AG04450 (cell line): ENCODE measurements at regions not wholly inside any gene's neighbourhood (a gene's known extent, or its start where the extent isn't known, plus 50 kb on each side); places are given as distances from the start of the nearest gene placed in this dataset.

Experiments used
- CTCF ChIA-PET: fragments of 300-600, 350-600 bp; formaldehyde crosslinking; extraction: SDS; loops from one replicate; lab custom pipeline; 2022; ENCODE audit warnings: antibody characterized with exemption, inconsistent platforms; lab: Charles Lee
- POLR2A ChIA-PET: fragments of 350-600 bp; formaldehyde crosslinking; extraction: SDS; loops from one replicate; lab custom pipeline; 2021; ENCODE audit warnings: antibody characterized with exemption, inconsistent platforms; lab: Yijun Ruan, JAX
- DNase-seq: peaks from one replicate; pipeline ENCODE4 v3.0.0-alpha.2; 2011; ENCODE audit warnings: low read depth, low spot score
- H3K27ac ChIP-seq: one replicate; pipeline ENCODE4 v1.5.1; 2012; ENCODE audit warnings: low read depth, low read length, control low read depth
- H3K27me3 ChIP-seq: one replicate; pipeline ENCODE4 v1.6.0; 2012; ENCODE audit warnings: low read length; ENCODE audit not compliant: control insufficient read depth, insufficient read depth
- H3K4me3 ChIP-seq: 2 replicates; pipeline ENCODE4 v1.5.1; 2011; ENCODE audit warnings: mild to moderate bottlenecking, low read depth, low read length, control low read depth
- H3K9me3 ChIP-seq: 2 replicates; pipeline ENCODE4 v1.5.1; 2012; ENCODE audit warnings: low read length; ENCODE audit not compliant: control insufficient read depth, insufficient read depth
- CTCF ChIP-seq: IDR thresholded peaks from 2 replicates; pipeline ENCODE4 v1.5.1; 2011; ENCODE audit warnings: low read depth, low read length, control low read depth, inconsistent platforms

- ChIA-PET CTCF (no interaction called here), POLR2A (no interaction called here)
- Histone ChIP-seq H3K27me3 (no peaks in the 10 kb centered on the region), H3K27ac (no peak overlapping the region), H3K4me3 (no peak overlapping the region), H3K9me3 (peaks cover 5% of the 10 kb centered on the region)
- no peak for DNase-seq
- no peak for TF ChIP-seq CTCF
Observed at GRCh38 chr4:175306436-175306835, 388.3 kb downstream of the ADAM29 start.

GRCh38 chr4:175307326-175307725 lies 389.2 kb downstream of the ADAM29 start:
- POLR2A ChIA-PET: no interaction called here
- H3K9me3 ChIP-seq: peaks cover 5% of the 10 kb centered on the region
- H3K4me3 ChIP-seq: no peak overlapping the region
- CTCF ChIA-PET: no interaction called here
- no peak overlapping the region for H3K27ac ChIP-seq
- DNase-seq: no peak
- no peaks in the 10 kb centered on the region for H3K27me3 ChIP-seq
- no peak for TF ChIP-seq CTCF

- Histone ChIP-seq H3K27me3 (no peaks in the 10 kb centered on the region), H3K9me3 (peaks cover 5% of the 10 kb centered on the region; the same call in 1 of the 2 replicates), H3K27ac (no peak overlapping the region), H3K4me3 (no peak overlapping the region)
- no peak for TF ChIP-seq CTCF
- POLR2A ChIA-PET: no interaction called here
- CTCF ChIA-PET: no interaction called here
- DNase-seq: peak; percentile 1
Observed at GRCh38 chr4:175308236-175308635, 390.1 kb downstream of the ADAM29 start.

GRCh38 chr4:175309041-175309440 lies 390.9 kb downstream of the ADAM29 start:
- DNase-seq: no peak
- Histone ChIP-seq H3K4me3 (no peak overlapping the region), H3K27me3 (no peaks in the 10 kb centered on the region), H3K27ac (no peak overlapping the region), H3K9me3 (peaks cover 5% of the 10 kb centered on the region; the same call in 1 of the 2 replicates)
- ChIA-PET POLR2A (no interaction called here), CTCF (no interaction called here)
- TF ChIP-seq CTCF: no peak

GRCh38 chr4:175325230-175325629 lies 407.1 kb downstream of the ADAM29 start:
- no peak overlapping the region for H3K27ac ChIP-seq
- DNase-seq: no peak
- H3K27me3 ChIP-seq: no peaks in the 10 kb centered on the region
- CTCF ChIA-PET: no interaction called here
- POLR2A ChIA-PET: no interaction called here
- no peak for TF ChIP-seq CTCF
- H3K9me3 ChIP-seq: peaks cover under 1% of the 10 kb centered on the region
- no peak overlapping the region for H3K4me3 ChIP-seq
